H9 (cell line): ENCODE measurements at regions not wholly inside any gene's neighbourhood (a gene's known extent, or its start where the extent isn't known, plus 50 kb on each side); places are given as distances from the start of the nearest gene placed in this dataset.

Experiments
- DNase-seq: peaks from one replicate; pipeline ENCODE4 v3.0.0-alpha.2; 2017
- H2AFZ ChIP-seq: one replicate; pipeline ENCODE4 v1.6.1; 2013; ENCODE audit warnings: mild to moderate bottlenecking, low read length, control low read depth, moderate library complexity
- H2AK5ac ChIP-seq: 2 replicates; pipeline ENCODE4 v1.6.1; 2013; ENCODE audit warnings: low read length, control low read depth, mixed read lengths; ENCODE audit not compliant: insufficient read length
- H2BK120ac ChIP-seq: one replicate; pipeline ENCODE4 v1.6.1; 2013; ENCODE audit warnings: low read depth, mild to moderate bottlenecking, low read length, control low read depth, inconsistent platforms; ENCODE audit not compliant: poor library complexity, severe bottlenecking
- H2BK12ac ChIP-seq: 2 replicates; pipeline ENCODE4 v1.6.1; 2013; ENCODE audit warnings: low read length, control low read depth, mixed read lengths, low read depth; ENCODE audit not compliant: insufficient read length
- H2BK15ac ChIP-seq: 2 replicates; pipeline ENCODE4 v1.6.1; 2013; ENCODE audit warnings: low read depth, low read length, control low read depth
- H2BK20ac ChIP-seq: one replicate; pipeline ENCODE4 v1.6.1; 2013; ENCODE audit warnings: low read depth, mild to moderate bottlenecking, low read length, control low read depth, inconsistent platforms; ENCODE audit not compliant: poor library complexity, severe bottlenecking
- H2BK5ac ChIP-seq: 2 replicates; pipeline ENCODE4 v1.6.1; 2013; ENCODE audit warnings: low read length, control low read depth, mixed read lengths; ENCODE audit not compliant: insufficient read length
- H3K14ac ChIP-seq: 2 replicates; pipeline ENCODE4 v1.6.1; 2013; ENCODE audit warnings: low read length, control low read depth; ENCODE audit not compliant: insufficient read depth
- H3K18ac ChIP-seq: 2 replicates; pipeline ENCODE4 v1.6.1; 2013; ENCODE audit warnings: low read depth, mild to moderate bottlenecking, mixed read lengths, low read length, control low read depth; ENCODE audit not compliant: insufficient read length
- H3K23ac ChIP-seq: 2 replicates; pipeline ENCODE4 v1.6.1; 2013; ENCODE audit warnings: low read length, control low read depth, mixed read lengths, low read depth; ENCODE audit not compliant: insufficient read length
- H3K23me2 ChIP-seq: 2 replicates; pipeline ENCODE4 v1.6.1; 2013; ENCODE audit warnings: low read depth, mild to moderate bottlenecking, mixed read lengths, low read length, control low read depth; ENCODE audit not compliant: insufficient read length, poor library complexity, severe bottlenecking
- H3K27ac ChIP-seq: 2 replicates; pipeline ENCODE4 v1.5.1; 2013; ENCODE audit warnings: low read length, control low read depth, mixed read lengths, low read depth; ENCODE audit not compliant: insufficient read length
- H3K27me3 ChIP-seq: 2 replicates; pipeline ENCODE4 v1.6.1; 2013; ENCODE audit warnings: low read length, control low read depth, inconsistent platforms; ENCODE audit not compliant: insufficient read depth
- H3K4ac ChIP-seq: 2 replicates; pipeline ENCODE4 v1.6.1; 2013; ENCODE audit warnings: low read depth, mild to moderate bottlenecking, control low read depth, inconsistent platforms, low read length, moderate library complexity
- H3K4me1 ChIP-seq: 2 replicates; pipeline ENCODE4 v1.6.1; 2013; ENCODE audit warnings: low read length, control low read depth, inconsistent platforms; ENCODE audit not compliant: insufficient read depth
- H3K4me2 ChIP-seq: 2 replicates; pipeline ENCODE4 v1.6.1; 2013; ENCODE audit warnings: low read length, control low read depth, mixed read lengths; ENCODE audit not compliant: insufficient read length, insufficient read depth
- H3K56ac ChIP-seq: 2 replicates; pipeline ENCODE4 v1.6.1; 2013; ENCODE audit warnings: low read depth, mild to moderate bottlenecking, mixed read lengths, low read length, control low read depth; ENCODE audit not compliant: insufficient read length
- H3K79me1 ChIP-seq: 2 replicates; pipeline ENCODE4 v1.6.1; 2013; ENCODE audit warnings: low read depth, mild to moderate bottlenecking, moderate library complexity, low read length, control low read depth, inconsistent platforms; ENCODE audit not compliant: insufficient read depth, poor library complexity, severe bottlenecking
- H3K79me2 ChIP-seq: 2 replicates; pipeline ENCODE4 v1.6.1; 2013; ENCODE audit warnings: low read length, control low read depth, inconsistent platforms; ENCODE audit not compliant: insufficient read depth
- H3K9ac ChIP-seq: 2 replicates; pipeline ENCODE4 v1.6.1; 2013; ENCODE audit warnings: low read length, control low read depth, mixed read lengths; ENCODE audit not compliant: insufficient read length; ENCODE audit errors: extremely low read depth
- H3K9me3 ChIP-seq: one replicate; pipeline ENCODE4 v1.6.1; 2013; ENCODE audit warnings: low read depth, low read length, inconsistent platforms; ENCODE audit not compliant: control insufficient read depth
- H3T11ph ChIP-seq: one replicate; pipeline ENCODE4 v1.6.1; 2013; ENCODE audit warnings: mild to moderate bottlenecking, low read length, control low read depth, inconsistent platforms
- H4K20me1 ChIP-seq: one replicate; pipeline ENCODE4 v1.6.1; 2013; ENCODE audit not compliant: control insufficient read depth, insufficient read length, insufficient read depth
- H4K5ac ChIP-seq: 2 replicates; pipeline ENCODE4 v1.6.1; 2013; ENCODE audit warnings: low read depth, mild to moderate bottlenecking, mixed read lengths, low read length, control low read depth; ENCODE audit not compliant: insufficient read length
- H4K8ac ChIP-seq: replicated peaks from 2 replicates; pipeline ENCODE4 v1.6.1; 2013; ENCODE audit warnings: low read length, control low read depth, mixed read lengths, low read depth; ENCODE audit not compliant: insufficient read length
- H4K91ac ChIP-seq: 2 replicates; pipeline ENCODE4 v1.6.1; 2013; ENCODE audit warnings: low read depth, mild to moderate bottlenecking, moderate library complexity, mixed read lengths, low read length, control low read depth; ENCODE audit not compliant: insufficient read length
- H3K27ac Mint-ChIP-seq, 3 experiments: 2 replicates in 2 of 3; 3 replicates in 1 of 3; pipeline ENCODE4 v1.8.0; 2020 to 2021; ENCODE audit warnings: mixed read lengths in 3 of 3, mild to moderate bottlenecking in 1 of 3, moderate library complexity in 1 of 3
- H3K27me3 Mint-ChIP-seq: 2 replicates; pipeline ENCODE4 v1.8.0; 2021; ENCODE audit warnings: low read depth, mild to moderate bottlenecking, moderate library complexity, mixed read lengths
- H3K36me3 Mint-ChIP-seq, 3 experiments: 2 replicates in 2 of 3; 3 replicates in 1 of 3; pipeline ENCODE4 v1.8.0; 2020 to 2021; ENCODE audit warnings: low read depth in 3 of 3, mixed read lengths in 3 of 3; ENCODE audit not compliant: insufficient read depth in 1 of 3
- H3K4me1 Mint-ChIP-seq, 2 experiments: 2 replicates each; pipeline ENCODE4 v1.8.0; 2020; ENCODE audit warnings: mixed read lengths in 2 of 2
- H3K4me3 Mint-ChIP-seq, 2 experiments: 2 replicates in 1 of 2; 3 replicates in 1 of 2; pipeline ENCODE4 v1.8.0; 2020 to 2021; ENCODE audit warnings: mild to moderate bottlenecking in 2 of 2, mixed read lengths in 2 of 2, moderate library complexity in 1 of 2
- H3K9me3 Mint-ChIP-seq, 2 experiments: 2 replicates in 1 of 2; 3 replicates in 1 of 2; pipeline ENCODE4 v1.8.0; 2020; ENCODE audit warnings: mild to moderate bottlenecking in 2 of 2, mixed read lengths in 2 of 2, moderate library complexity in 1 of 2
- WGBS: extraction: QIAGEN DNeasy Blood & Tissue Kit; methylation state at CpG from one replicate; pipeline ENCODE4 v1.1.7; 2013; ENCODE audit warnings: missing lambda C conversion rate, low lambda C conversion rate, mixed read lengths; ENCODE audit not compliant: insufficient read length; ENCODE audit errors: extremely low coverage; 5-methylcytosine and 5-hydroxymethylcytosine counted together
- TF ChIP-seq, protein P1 (sequence below): fragments of 200-600 bp; sonication (generic); conservative IDR thresholded peaks from 3 replicates; pipeline ENCODE4 v1.8.0; 2021; ENCODE audit warnings: antibody characterized with exemption, mild to moderate bottlenecking

DNA sequence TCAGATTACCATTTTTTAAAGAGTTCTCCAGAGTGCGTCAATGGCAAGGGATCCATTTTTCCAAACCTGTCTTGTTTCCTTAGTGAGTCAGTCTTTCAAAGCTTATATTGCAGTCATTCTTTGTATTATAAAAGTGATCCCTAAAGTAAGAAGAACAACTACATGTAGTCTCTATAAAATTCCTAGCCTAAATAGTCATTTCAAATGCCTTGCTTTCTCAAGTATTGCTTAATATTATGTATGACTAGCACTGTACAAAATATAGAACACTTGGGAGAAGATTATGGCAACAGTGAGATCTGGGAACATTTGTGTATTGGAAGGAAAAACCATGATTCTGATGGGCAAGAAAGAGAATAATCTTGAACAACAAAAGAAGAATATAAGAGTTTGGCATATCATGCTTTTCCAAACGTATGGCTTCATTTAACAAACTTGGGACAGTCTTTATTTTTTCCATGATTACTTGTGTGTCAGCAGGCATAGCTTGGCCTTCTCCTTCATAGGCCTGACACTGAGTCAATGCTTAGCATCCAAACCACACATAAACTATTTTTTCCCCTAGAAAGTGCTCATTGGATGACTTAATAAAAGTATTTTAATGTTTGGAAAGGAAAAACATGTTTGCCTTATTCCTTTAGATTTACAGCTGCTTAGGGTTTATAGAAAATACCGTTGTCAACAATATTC is 547.4 kb downstream of the LTN1 start:
- Histone ChIP-seq H3K27ac (no peak overlapping the region), H3K9me3 (no peaks in the 10 kb centered on the region), H4K8ac (no peak overlapping the region), H3K79me2 (no peaks in the 10 kb centered on the region), H3K23me2 (no peaks in the 10 kb centered on the region), H2BK12ac (no peak overlapping the region), H3K56ac (no peak overlapping the region), H4K20me1 (no peaks in the 10 kb centered on the region), H3K23ac (no peak overlapping the region), H3K18ac (no peak overlapping the region), H3K4me2 (no peak overlapping the region), H3K4me1 (no peaks in the 10 kb centered on the region), H3T11ph (no peak overlapping the region), H3K14ac (no peak overlapping the region), H2BK15ac (no peak overlapping the region), H2BK120ac (no peak overlapping the region), H3K9ac (no peak overlapping the region), H2AFZ (no peak overlapping the region), H2BK20ac (no peak overlapping the region), H3K27me3 (no peaks in the 10 kb centered on the region), H3K79me1 (no peaks in the 10 kb centered on the region), H3K4ac (no peak overlapping the region), H4K5ac (no peak overlapping the region), H4K91ac (no peak overlapping the region), H2BK5ac (no peak overlapping the region), H2AK5ac (no peak overlapping the region)
- TF ChIP-seq, protein P1, sequence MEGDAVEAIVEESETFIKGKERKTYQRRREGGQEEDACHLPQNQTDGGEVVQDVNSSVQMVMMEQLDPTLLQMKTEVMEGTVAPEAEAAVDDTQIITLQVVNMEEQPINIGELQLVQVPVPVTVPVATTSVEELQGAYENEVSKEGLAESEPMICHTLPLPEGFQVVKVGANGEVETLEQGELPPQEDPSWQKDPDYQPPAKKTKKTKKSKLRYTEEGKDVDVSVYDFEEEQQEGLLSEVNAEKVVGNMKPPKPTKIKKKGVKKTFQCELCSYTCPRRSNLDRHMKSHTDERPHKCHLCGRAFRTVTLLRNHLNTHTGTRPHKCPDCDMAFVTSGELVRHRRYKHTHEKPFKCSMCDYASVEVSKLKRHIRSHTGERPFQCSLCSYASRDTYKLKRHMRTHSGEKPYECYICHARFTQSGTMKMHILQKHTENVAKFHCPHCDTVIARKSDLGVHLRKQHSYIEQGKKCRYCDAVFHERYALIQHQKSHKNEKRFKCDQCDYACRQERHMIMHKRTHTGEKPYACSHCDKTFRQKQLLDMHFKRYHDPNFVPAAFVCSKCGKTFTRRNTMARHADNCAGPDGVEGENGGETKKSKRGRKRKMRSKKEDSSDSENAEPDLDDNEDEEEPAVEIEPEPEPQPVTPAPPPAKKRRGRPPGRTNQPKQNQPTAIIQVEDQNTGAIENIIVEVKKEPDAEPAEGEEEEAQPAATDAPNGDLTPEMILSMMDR: no peak
- Mint-ChIP-seq H3K27me3 (no peaks in the 10 kb centered on the region), H3K4me1 (no peaks in the 10 kb centered on the region), H3K4me3 (no peak overlapping the region), H3K27ac (no peak overlapping the region), H3K9me3 (peaks cover 9 to 12% of the 10 kb centered on the region in 2 experiments; a peak in 4 of 5 replicates), H3K36me3 (peaks cover 2 to 4% (median 2%) of the 10 kb centered on the region in 3 experiments; a peak in 5 of 7 replicates)
- no peak for DNase-seq
- WGBS: no CpG with 5 or more reads among the region's 3 CpGs
